Stomach (tissue), 8 donors: ENCODE measurements at regions not wholly inside any gene's neighbourhood (a gene's known extent, or its start where the extent isn't known, plus 50 kb on each side); places are given as distances from the start of the nearest gene placed in this dataset.

Source experiments
- DNase-seq, 2 donors: peaks; one replicate each; pipeline versions ENCODE4 v3.0.0 to v3.0.0-alpha.2; 2013 to 2019
- H3K27ac ChIP-seq, 5 donors: fragments of 200-600 bp in 4 of 5; sonication (generic) in 4 of 5; one replicate each; pipeline ENCODE4 v1.5.1; 2013 to 2019; ENCODE audit warnings: mild to moderate bottlenecking in 1 of 5, moderate library complexity in 1 of 5
- H3K27me3 ChIP-seq, 3 donors: fragments of 200-600 bp; sonication (generic); one replicate each; pipeline ENCODE4 v1.5.1; 2017 to 2019; ENCODE audit warnings: mixed run types in 1 of 3
- H3K36me3 ChIP-seq, 4 donors: fragments of 200-600 bp; sonication (generic); 1 replicate in 3 of 4; 2 replicates in 1 of 4; pipeline ENCODE4 v1.5.1; 2016 to 2019
- H3K4me1 ChIP-seq, 4 donors: fragments of 200-600 bp; sonication (generic); one replicate each; pipeline ENCODE4 v1.5.1; 2016 to 2019
- H3K4me3 ChIP-seq, 4 donors: fragments of 200-600 bp; sonication (generic) in 3 of 4; one replicate each; pipeline ENCODE4 v1.5.1; 2016 to 2019; ENCODE audit warnings: mild to moderate bottlenecking in 1 of 4
- H3K9me3 ChIP-seq, 4 donors: fragments of 200-600 bp; sonication (generic); one replicate each; pipeline ENCODE4 v1.5.1; 2016 to 2019
- CTCF ChIP-seq, 7 experiments: fragments of 450-650 bp in 4 of 7; fragments of 200-600 bp in 3 of 7; sonication (generic) in 3 of 7; IDR thresholded peaks; one replicate each; pipeline ENCODE4 v1.5.1; 2016 to 2019; ENCODE audit warnings: antibody characterized with exemption in 7 of 7, control low read depth in 2 of 7, mild to moderate bottlenecking in 1 of 7
- EP300 ChIP-seq: sonication (generic); formaldehyde crosslinking; IDR thresholded peaks from one replicate; pipeline ENCODE4 v1.6.1; 2017; ENCODE audit warnings: antibody characterized with exemption
- POLR2A ChIP-seq, 4 donors: fragments of 450-650 bp; IDR thresholded peaks; one replicate each; pipeline ENCODE4 v1.6.1; 2016; ENCODE audit warnings: antibody characterized with exemption in 4 of 4, control low read depth in 2 of 4, mild to moderate bottlenecking in 1 of 4, moderate library complexity in 1 of 4
- POLR2AphosphoS5 ChIP-seq, 3 donors: sonication (generic); formaldehyde crosslinking; IDR thresholded peaks; one replicate each; pipeline ENCODE4 v1.6.1; 2016; ENCODE audit warnings: antibody characterized with exemption in 3 of 3
- WGBS, 5 donors: extraction: QIAGEN DNeasy Blood & Tissue Kit in 3 of 5; methylation state at CpG; one replicate each; pipeline versions ENCODE4 v1.1.5 to v1.1.7; 2013 to 2018; 5-methylcytosine and 5-hydroxymethylcytosine counted together
- intact Hi-C: fragments of 100-400 bp; cut with DNase I; formaldehyde crosslinking; loops from one replicate; pipeline ENCODE4 v1.15.1; 2023; ENCODE audit warnings: low total_unique reads
- donor health status: healthy with polysubstance abuse.
- donor health status: Bipolar disorder and iron deficiency.
- donor health status: healthy.

GRCh38 chr18:72391951-72392350 lies 152.2 kb downstream of the CBLN2 start:
- Histone ChIP-seq H3K4me1 (no peaks in the 10 kb centered on the region), H3K36me3 (no peaks in the 10 kb centered on the region), H3K27me3 (no peaks in the 10 kb centered on the region), H3K9me3 (peaks cover 0 to 5% (median 0%) of the 10 kb centered on the region in 4 donors), H3K4me3 (no peak overlapping the region), H3K27ac (no peak overlapping the region)
- TF ChIP-seq CTCF (IDR thresholded peaks at IDR 0.05) (no peak), EP300 (no peak), POLR2AphosphoS5 (IDR thresholded peaks at IDR 0.05) (no peak), POLR2A (IDR thresholded peaks at IDR 0.05) (no peak)
- intact Hi-C loops = no loop called here
- DNase-seq = no peak
- WGBS, 5 donors = 0 to 18% (median 7%) methylated on average over 1 of the region's 1 CpG

- H3K4me1 ChIP-seq = no peaks in the 10 kb centered on the region
- no peaks in the 10 kb centered on the region for H3K36me3 ChIP-seq
- H3K9me3 ChIP-seq = peaks cover 0 to 5% (median 0%) of the 10 kb centered on the region in 4 donors
- no peak overlapping the region for H3K4me3 ChIP-seq
- no peak overlapping the region for H3K27ac ChIP-seq
- 73 to 91% (median 87%) methylated on average over 4 of the region's 4 CpGs for WGBS, 5 donors
- no peak for DNase-seq
- intact Hi-C loops = no loop called here
- TF ChIP-seq CTCF (IDR thresholded peaks at IDR 0.05) (no peak), POLR2AphosphoS5 (IDR thresholded peaks at IDR 0.05) (no peak), EP300 (no peak), POLR2A (IDR thresholded peaks at IDR 0.05) (no peak)
- no peaks in the 10 kb centered on the region for H3K27me3 ChIP-seq
Observed at GRCh38 chr18:72391427-72391826, 152.7 kb downstream of the CBLN2 start.

GRCh38 chr18:72378016-72378415 lies 166.1 kb downstream of the CBLN2 start:
- Histone ChIP-seq H3K4me1 (no peaks in the 10 kb centered on the region), H3K27me3 (no peaks in the 10 kb centered on the region), H3K4me3 (no peak overlapping the region), H3K27ac (no peak overlapping the region), H3K9me3 (peaks cover 0 to 10% (median 2%) of the 10 kb centered on the region in 4 donors), H3K36me3 (no peaks in the 10 kb centered on the region)
- WGBS, 5 donors = 58 to 79% (median 62%) methylated on average over 4 of the region's 4 CpGs
- intact Hi-C loops = no loop called here
- TF ChIP-seq POLR2AphosphoS5 (IDR thresholded peaks at IDR 0.05) = no peak
- TF ChIP-seq EP300 = no peak
- no peak for TF ChIP-seq CTCF (IDR thresholded peaks at IDR 0.05)
- no peak for TF ChIP-seq POLR2A (IDR thresholded peaks at IDR 0.05)
- DNase-seq = no peak

- DNase-seq = no peak
- intact Hi-C loops = no loop called here
Observed at GRCh38 chr18:72376256-72376655, 167.9 kb downstream of the CBLN2 start.

GRCh38 chr18:72375618-72376017 lies 168.5 kb downstream of the CBLN2 start:
- 70 to 84% (median 77%) methylated on average over 5 of the region's 5 CpGs for WGBS, 5 donors
- DNase-seq = peak in 1 of 2 donors; percentile 37
- intact Hi-C loops = no loop called here

More at GRCh38 chr18:72376256-72376655, 167.9 kb downstream of the CBLN2 start:
- Histone ChIP-seq H3K4me3 (no peak overlapping the region), H3K27ac (no peak overlapping the region), H3K4me1 (no peaks in the 10 kb centered on the region), H3K27me3 (no peaks in the 10 kb centered on the region), H3K9me3 (peaks cover 0 to 10% (median 1%) of the 10 kb centered on the region in 4 donors), H3K36me3 (no peaks in the 10 kb centered on the region)
- TF ChIP-seq POLR2AphosphoS5 (IDR thresholded peaks at IDR 0.05) = no peak
- no peak for TF ChIP-seq POLR2A (IDR thresholded peaks at IDR 0.05)
- 35 to 55% (median 51%) methylated on average over 4 of the region's 4 CpGs for WGBS, 5 donors

More at GRCh38 chr18:72375618-72376017, 168.5 kb downstream of the CBLN2 start:
- Histone ChIP-seq H3K36me3 (no peaks in the 10 kb centered on the region), H3K4me1 (no peaks in the 10 kb centered on the region), H3K27ac (no peak overlapping the region), H3K27me3 (no peaks in the 10 kb centered on the region), H3K4me3 (no peak overlapping the region), H3K9me3 (peaks cover 0 to 13% (median 6%) of the 10 kb centered on the region in 4 donors)
- no peak for TF ChIP-seq CTCF (IDR thresholded peaks at IDR 0.05)
- no peak for TF ChIP-seq POLR2AphosphoS5 (IDR thresholded peaks at IDR 0.05)
- TF ChIP-seq EP300 = no peak
- no peak for TF ChIP-seq POLR2A (IDR thresholded peaks at IDR 0.05)
